ENCODE measurements at regions not wholly inside any gene's neighbourhood (a gene's known extent, or its start where the extent isn't known, plus 50 kb on each side); places are given as distances from the start of the nearest gene placed in this dataset.

DNA sequence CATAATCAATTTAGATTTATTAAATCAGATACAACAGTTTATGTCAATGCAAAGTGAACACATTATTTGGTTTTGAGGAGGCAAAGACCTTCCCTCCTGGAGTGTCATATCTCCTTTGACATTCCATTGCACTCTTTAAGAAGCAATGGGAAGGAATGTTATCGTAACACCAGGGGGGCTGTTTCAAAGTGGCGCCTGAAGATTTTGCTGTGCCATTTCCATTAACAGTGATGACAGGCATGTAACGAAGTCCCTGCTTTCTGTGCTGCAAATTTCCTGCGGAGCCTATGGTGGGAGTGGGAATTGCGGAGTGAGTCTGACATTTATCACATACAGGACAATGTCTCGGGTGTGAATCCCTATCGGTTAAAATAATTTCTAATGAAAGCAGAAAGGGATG is 499.6 kb upstream of the RAB6C start:
- TF ChIP-seq, protein P1, sequence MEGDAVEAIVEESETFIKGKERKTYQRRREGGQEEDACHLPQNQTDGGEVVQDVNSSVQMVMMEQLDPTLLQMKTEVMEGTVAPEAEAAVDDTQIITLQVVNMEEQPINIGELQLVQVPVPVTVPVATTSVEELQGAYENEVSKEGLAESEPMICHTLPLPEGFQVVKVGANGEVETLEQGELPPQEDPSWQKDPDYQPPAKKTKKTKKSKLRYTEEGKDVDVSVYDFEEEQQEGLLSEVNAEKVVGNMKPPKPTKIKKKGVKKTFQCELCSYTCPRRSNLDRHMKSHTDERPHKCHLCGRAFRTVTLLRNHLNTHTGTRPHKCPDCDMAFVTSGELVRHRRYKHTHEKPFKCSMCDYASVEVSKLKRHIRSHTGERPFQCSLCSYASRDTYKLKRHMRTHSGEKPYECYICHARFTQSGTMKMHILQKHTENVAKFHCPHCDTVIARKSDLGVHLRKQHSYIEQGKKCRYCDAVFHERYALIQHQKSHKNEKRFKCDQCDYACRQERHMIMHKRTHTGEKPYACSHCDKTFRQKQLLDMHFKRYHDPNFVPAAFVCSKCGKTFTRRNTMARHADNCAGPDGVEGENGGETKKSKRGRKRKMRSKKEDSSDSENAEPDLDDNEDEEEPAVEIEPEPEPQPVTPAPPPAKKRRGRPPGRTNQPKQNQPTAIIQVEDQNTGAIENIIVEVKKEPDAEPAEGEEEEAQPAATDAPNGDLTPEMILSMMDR (IDR thresholded peaks at IDR 0.05) = no peak
- TF ChIP-seq POLR2A (IDR thresholded peaks at IDR 0.05) = no peak

Measured in Peyer's patch (tissue), 4 donors.